Skin of body (tissue), 1 donor: ENCODE measurements at regions not wholly inside any gene's neighbourhood (a gene's known extent, or its start where the extent isn't known, plus 50 kb on each side); places are given as distances from the start of the nearest gene placed in this dataset.
"Not testable (repeated sequence)": the region's sequence is repeated elsewhere in the genome, so short reads cannot be mapped to it uniquely, and the experiment has no call there.

Source experiments
- DNase-seq: peaks from one replicate; lab custom pipeline; 2025; lab: John Stamatoyannopoulos, UW

- DNase-seq: no peak
These were observed 185.3 kb downstream of the PYDC2 start for GRCh38 chr3:191646242-191646641.

GRCh38 chr3:191648787-191649186 is 187.8 kb downstream of the PYDC2 start:
- DNase-seq: no peak

GRCh38 chr3:191649626-191650025 is 188.7 kb downstream of the PYDC2 start:
- no peak for DNase-seq

GRCh38 chr3:191658781-191659419 is 197.9 kb downstream of the PYDC2 start:
- DNase-seq: not testable (repeated sequence)

GRCh38 chr3:191662150-191662549 is 201.2 kb downstream of the PYDC2 start:
- DNase-seq: not testable (repeated sequence)

DNA sequence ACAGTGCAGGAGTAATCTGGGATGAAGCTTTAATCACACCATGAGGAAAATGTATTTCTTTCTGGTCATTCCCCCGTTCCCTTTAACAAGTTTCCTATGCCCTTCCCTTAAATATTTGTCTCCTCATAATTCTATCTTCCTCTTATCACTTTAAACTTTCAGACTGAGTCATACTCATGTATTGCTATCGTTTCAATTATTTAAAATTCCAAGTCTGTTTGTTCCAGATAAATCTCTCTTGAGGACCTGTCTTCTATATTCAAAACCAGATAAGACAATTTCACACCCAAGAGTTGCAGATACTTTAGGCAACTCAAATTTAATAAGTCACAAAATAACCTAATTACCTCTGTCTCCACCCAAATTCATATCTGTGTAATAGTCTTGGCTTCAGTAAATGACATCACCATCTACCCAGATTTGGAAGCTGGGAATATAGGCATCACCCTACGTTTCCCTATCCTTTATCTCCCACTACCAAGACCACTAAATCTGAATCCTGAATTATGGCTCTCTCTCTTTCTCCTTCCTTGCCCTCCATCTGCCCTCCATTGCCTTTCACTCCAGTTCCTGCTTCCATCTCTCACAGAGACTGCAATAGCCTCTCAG is 220.1 kb downstream of the PYDC2 start:
- peak; percentile 32 for DNase-seq

DNA sequence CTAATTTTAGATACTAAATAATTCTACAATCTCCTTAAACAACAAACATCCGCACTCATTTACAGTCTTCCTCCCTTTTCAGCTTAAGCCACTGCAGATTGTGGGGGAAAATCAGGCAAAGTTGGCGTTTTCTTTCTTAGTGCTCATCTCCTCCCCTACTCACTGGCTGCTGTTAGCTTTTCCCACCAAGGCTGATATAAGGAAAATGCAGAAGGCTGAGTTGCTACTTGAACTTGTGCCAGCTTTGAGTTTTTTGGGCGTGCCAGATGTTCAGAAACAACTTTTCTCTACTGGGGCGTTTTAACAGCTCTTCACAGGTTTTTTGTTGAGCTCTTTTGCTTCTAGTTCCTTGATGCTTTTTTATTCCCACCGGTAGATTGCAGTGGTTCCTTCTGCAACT is 222.0 kb downstream of the PYDC2 start:
- DNase-seq: peak; percentile 18

- DNase-seq: no peak
These were observed 225.7 kb downstream of the PYDC2 start for GRCh38 chr3:191686626-191687025.

- no peak for DNase-seq
These were observed 227.9 kb downstream of the PYDC2 start for GRCh38 chr3:191688756-191689433.

- not testable (repeated sequence) for DNase-seq
These were observed 230.2 kb downstream of the PYDC2 start for GRCh38 chr3:191691184-191691583.

- DNase-seq: no peak
These were observed 234.3 kb downstream of the PYDC2 start for GRCh38 chr3:191695131-191695814.

GRCh38 chr3:191695815-191696153 is 234.8 kb downstream of the PYDC2 start:
- DNase-seq: no peak

- DNase-seq: no peak
These were observed 235.4 kb downstream of the PYDC2 start for GRCh38 chr3:191696348-191696747.

DNA sequence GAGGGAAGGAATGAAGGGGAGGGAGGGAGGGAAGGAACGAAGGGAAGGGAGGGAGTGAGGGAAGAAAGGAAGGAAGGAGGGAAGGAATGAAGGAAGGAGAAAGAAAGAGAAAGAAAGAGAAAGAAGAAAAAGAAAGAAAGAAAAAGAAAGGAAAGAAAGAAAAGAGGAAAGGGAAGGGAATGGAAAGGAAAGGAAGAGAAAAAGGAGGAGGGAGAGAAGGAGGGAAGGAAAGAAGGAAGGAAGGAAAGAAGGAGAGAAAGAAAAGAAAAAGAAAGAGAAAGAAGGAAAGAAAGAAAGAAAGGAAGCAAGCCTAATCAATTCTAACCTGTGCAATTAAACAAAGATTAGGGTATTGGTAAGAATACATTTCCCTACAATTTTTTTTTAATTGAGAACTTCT is 238.6 kb downstream of the PYDC2 start:
- DNase-seq: no peak

DNA sequence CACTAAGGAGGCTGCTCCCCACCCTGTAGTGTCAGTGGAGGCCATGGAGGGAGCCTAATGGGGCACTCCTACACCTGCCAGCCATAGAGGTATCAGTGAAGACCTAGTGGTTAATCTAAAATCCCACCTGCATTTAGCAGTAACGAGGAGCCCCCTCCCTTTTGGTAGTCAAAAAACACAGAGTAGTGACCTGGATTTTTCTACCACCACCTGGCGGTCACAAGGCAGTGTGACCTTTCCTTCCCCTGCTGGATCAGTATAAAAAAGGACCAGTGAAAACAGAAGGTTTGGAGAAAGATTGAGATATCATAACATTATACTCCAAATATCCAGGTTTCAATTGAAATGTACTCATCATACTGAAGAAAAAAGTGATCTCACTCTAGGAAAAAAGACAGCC is 241.2 kb downstream of the PYDC2 start:
- DNase-seq: no peak

DNA sequence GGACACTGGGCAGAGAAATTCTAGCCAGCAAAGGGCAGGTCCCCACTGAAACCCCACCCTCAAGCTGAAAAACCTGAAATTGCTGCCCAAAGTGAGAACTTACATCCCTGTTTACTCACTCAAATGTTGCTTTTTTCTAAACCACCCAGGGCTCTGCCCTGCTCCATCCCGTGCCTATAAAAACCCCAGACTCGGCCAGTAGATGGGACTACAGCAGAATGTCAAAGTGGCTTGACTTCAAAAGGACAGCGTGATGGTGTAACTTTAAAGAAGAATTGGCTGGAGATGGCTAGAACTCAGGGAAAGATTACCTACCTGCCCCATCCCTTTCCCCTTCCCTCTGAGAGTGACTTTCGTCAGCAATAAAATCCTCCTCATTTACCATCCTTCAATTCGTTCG is 246.9 kb downstream of the PYDC2 start:
- no peak for DNase-seq

DNA sequence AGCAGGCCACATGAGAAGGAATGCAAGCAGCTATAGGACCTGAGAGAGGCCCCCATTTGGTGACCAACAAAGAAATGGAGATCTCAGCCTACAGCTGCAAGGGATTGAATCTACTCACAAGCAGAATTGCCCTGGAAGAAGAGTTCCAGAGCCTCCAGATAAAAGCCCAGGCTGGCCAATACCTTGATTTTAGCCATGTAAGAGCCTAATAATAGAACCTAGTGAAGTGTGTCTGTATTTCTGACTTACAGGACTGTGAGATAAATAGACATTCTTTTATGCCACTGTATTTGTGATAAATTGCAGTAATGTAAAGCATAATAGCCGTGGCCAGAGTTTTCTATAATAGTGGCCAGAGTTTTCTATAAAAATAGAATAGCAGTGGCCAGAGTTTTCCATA is 254.6 kb downstream of the PYDC2 start:
- DNase-seq: no peak

DNA sequence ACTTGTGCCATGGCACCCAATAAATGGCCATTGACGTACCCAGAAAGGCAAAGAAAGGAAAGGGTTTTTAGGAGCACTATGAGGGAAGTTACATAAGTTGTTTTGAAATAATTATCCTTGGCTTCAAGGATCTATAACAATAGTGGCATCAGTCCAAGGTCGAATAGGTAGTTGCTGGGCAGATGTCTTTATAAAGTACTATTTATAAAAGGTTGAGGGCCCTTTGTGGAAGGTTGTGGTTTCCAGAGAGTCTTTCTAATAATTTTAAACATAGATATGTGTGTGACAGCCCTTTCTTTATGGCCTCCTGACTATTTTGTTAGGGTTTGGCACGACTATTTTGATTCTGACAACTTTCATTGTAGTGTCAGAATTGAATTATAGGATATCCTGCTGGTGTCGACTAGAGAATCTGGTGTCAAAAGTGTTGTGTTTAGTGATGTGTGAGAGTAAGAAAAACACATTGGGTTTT is 260.5 kb downstream of the PYDC2 start:
- no peak for DNase-seq

DNA sequence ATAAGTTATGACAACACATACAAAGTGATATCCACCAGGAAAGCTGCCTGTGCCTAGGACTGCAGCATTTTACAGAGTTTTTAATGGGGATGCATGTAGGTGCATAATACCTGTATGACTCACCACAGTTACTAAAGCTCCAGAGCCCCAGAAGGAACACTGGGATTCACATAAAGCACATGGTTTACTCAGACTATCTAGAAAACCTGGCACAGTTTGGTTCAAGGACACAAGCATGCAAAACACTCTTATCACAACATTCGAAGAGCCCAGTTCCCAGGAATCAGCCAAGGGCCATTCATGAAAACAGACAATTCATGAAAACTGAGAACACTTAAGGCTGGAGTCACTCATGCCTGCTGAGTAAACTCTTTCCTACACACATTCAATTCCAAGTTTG is 261.0 kb downstream of the PYDC2 start:
- no peak for DNase-seq

- no peak for DNase-seq
These were observed 266.4 kb downstream of the PYDC2 start for GRCh38 chr3:191727338-191727737.

GRCh38 chr3:191728186-191728585 is 267.2 kb downstream of the PYDC2 start:
- no peak for DNase-seq

DNA sequence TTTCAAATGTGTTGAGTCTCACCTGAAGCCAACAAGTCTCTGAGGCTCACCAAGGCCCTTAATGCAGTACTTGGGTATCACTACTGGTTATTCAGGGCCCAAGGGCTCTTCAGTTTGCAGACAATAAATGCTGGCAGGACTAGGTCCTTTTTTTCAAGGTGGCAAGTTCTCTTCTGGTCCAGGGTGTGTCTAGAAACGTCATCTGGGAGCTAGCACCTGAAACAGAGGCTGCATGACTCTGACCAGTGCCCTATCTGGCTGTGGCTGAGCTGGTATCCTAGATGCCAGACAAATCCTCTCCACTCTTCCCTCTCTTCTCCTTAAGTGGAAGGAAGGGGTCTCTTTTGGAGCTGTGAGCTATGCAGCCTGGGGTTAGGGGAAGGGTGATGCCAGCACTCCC is 276.8 kb downstream of the PYDC2 start:
- no peak for DNase-seq
